GM23338 (cell line): ENCODE measurements at regions not wholly inside any gene's neighbourhood (a gene's known extent, or its start where the extent isn't known, plus 50 kb on each side); places are given as distances from the start of the nearest gene placed in this dataset.

ENCODE experiments used
- ATAC-seq: fragments of 200-7000 bp; cut with Tn5 transposase; 3 replicates; pipeline ENCODE4 v1.9.1; 2020
- DNase-seq: peaks from one replicate; pipeline ENCODE4 v3.0.0-alpha.2; 2015; ENCODE audit warnings: low spot score
- H2AFZ ChIP-seq: fragments of 200-600 bp; sonication (generic); 2 replicates; pipeline ENCODE4 v1.8.0; 2016; ENCODE audit warnings: antibody characterized with exemption, mild to moderate bottlenecking, moderate library complexity
- H3F3A ChIP-seq: fragments of 200-600 bp; sonication (generic); replicated peaks from 2 replicates; pipeline ENCODE4 v1.8.0; 2017; ENCODE audit warnings: antibody characterized with exemption, mixed run types, low read depth
- H3K27ac ChIP-seq: fragments of 200-600 bp; sonication (generic); 2 replicates; pipeline ENCODE4 v1.6.1; 2016; ENCODE audit warnings: low read depth
- H3K27me3 ChIP-seq: fragments of 200-600 bp; sonication (generic); 2 replicates; pipeline ENCODE4 v1.8.0; 2016; ENCODE audit warnings: mild to moderate bottlenecking, mixed run types, moderate library complexity; ENCODE audit not compliant: insufficient read depth
- H3K36me3 ChIP-seq: fragments of 200-600 bp; sonication (generic); 2 replicates; pipeline ENCODE4 v1.8.0; 2016; ENCODE audit warnings: mild to moderate bottlenecking; ENCODE audit not compliant: insufficient read depth
- H3K4me1 ChIP-seq: fragments of 200-600 bp; sonication (generic); 2 replicates; pipeline ENCODE4 v1.8.0; 2016; ENCODE audit warnings: mild to moderate bottlenecking, moderate library complexity; ENCODE audit not compliant: insufficient read depth
- H3K4me2 ChIP-seq: fragments of 200-600 bp; sonication (generic); 2 replicates; pipeline ENCODE4 v1.7.1; 2017; ENCODE audit warnings: mixed run types
- H3K4me3 ChIP-seq: fragments of 200-600 bp; sonication (generic); 2 replicates; pipeline ENCODE4 v1.6.1; 2016; ENCODE audit warnings: mixed run types
- H3K79me2 ChIP-seq: fragments of 200-600 bp; sonication (generic); replicated peaks from 2 replicates; pipeline ENCODE4 v1.8.0; 2017; ENCODE audit warnings: mild to moderate bottlenecking; ENCODE audit not compliant: insufficient read depth
- H3K9me2 ChIP-seq: fragments of 200-600 bp; sonication (generic); 2 replicates; pipeline ENCODE4 v1.8.0; 2017; ENCODE audit not compliant: insufficient read depth
- H4K20me1 ChIP-seq: fragments of 200-600 bp; sonication (generic); replicated peaks from 2 replicates; pipeline ENCODE4 v1.8.0; 2017; ENCODE audit warnings: mild to moderate bottlenecking; ENCODE audit not compliant: insufficient read depth
- H3K27ac Mint-ChIP-seq: 2 replicates; pipeline ENCODE4 v1.8.0; 2020; ENCODE audit warnings: inconsistent platforms, mild to moderate bottlenecking, moderate library complexity, mixed read lengths
- H3K27me3 Mint-ChIP-seq: 3 replicates; pipeline ENCODE4 v1.8.0; 2022; ENCODE audit warnings: low read depth, mild to moderate bottlenecking, moderate library complexity, mixed read lengths, inconsistent platforms; ENCODE audit not compliant: insufficient read depth, poor library complexity
- H3K36me3 Mint-ChIP-seq: 3 replicates; pipeline ENCODE4 v1.8.0; 2021; ENCODE audit warnings: low read depth, mild to moderate bottlenecking, inconsistent platforms, moderate library complexity, mixed read lengths
- H3K4me1 Mint-ChIP-seq: 3 replicates; pipeline ENCODE4 v1.8.0; 2020; ENCODE audit warnings: mild to moderate bottlenecking, inconsistent platforms, mixed read lengths
- H3K4me3 Mint-ChIP-seq: 3 replicates; pipeline ENCODE4 v1.8.0; 2021; ENCODE audit warnings: moderate library complexity, mild to moderate bottlenecking, inconsistent platforms, mixed read lengths
- H3K9me3 Mint-ChIP-seq: 3 replicates; pipeline ENCODE4 v1.8.0; 2020; ENCODE audit warnings: moderate library complexity, mild to moderate bottlenecking, inconsistent platforms, mixed read lengths
- CREB1 ChIP-seq: fragments of 250-450 bp; sonication (Bioruptor Pico); IDR thresholded peaks from 2 replicates; pipeline ENCODE4 v1.5.0; 2020; ENCODE audit warnings: low read depth, mild to moderate bottlenecking, moderate library complexity
- EZH2 ChIP-seq: fragments of 200-600 bp; sonication (generic); IDR thresholded peaks from one replicate; pipeline ENCODE4 v1.8.0; 2017; ENCODE audit warnings: antibody characterized with exemption, mild to moderate bottlenecking, low read depth; ENCODE audit not compliant: unreplicated experiment
- JUNB ChIP-seq: IDR thresholded peaks from one replicate; pipeline ENCODE4 v1.6.1; 2016; ENCODE audit warnings: antibody characterized with exemption; ENCODE audit not compliant: unreplicated experiment
- STAT1 ChIP-seq: IDR thresholded peaks from one replicate; pipeline ENCODE4 v1.6.1; 2016; ENCODE audit warnings: antibody characterized with exemption; ENCODE audit not compliant: unreplicated experiment
- ZNF114 ChIP-seq: fragments of 250-450 bp; sonication (Bioruptor Pico); IDR thresholded peaks from 2 replicates; pipeline ENCODE4 v1.5.0; 2020; ENCODE audit warnings: mild to moderate bottlenecking, moderate library complexity
- ZNF331 ChIP-seq: fragments of 250-450 bp; sonication (Bioruptor Pico); IDR thresholded peaks from 2 replicates; pipeline ENCODE4 v1.5.0; 2020; ENCODE audit warnings: low read depth, mild to moderate bottlenecking, moderate library complexity
- TF ChIP-seq, protein P1 (sequence below), 2 experiments: fragments of 200-600 bp in 1 of 2; sonication (generic) in 1 of 2; conservative IDR thresholded peaks; 2 replicates each; pipeline versions ENCODE4 v1.5.1 to v1.6.1; 2016 to 2017; ENCODE audit warnings: antibody characterized with exemption in 2 of 2, low read depth in 2 of 2, mild to moderate bottlenecking in 2 of 2, moderate library complexity in 1 of 2
- TF ChIP-seq, protein P2 (sequence below): fragments of 250-450 bp; sonication (Bioruptor Pico); IDR thresholded peaks from 2 replicates; pipeline ENCODE4 v1.5.0; 2020; ENCODE audit warnings: mild to moderate bottlenecking, moderate library complexity
- TF ChIP-seq, protein P3 (sequence below): IDR thresholded peaks from one replicate; pipeline ENCODE4 v1.6.1; 2018; ENCODE audit warnings: antibody characterized with exemption; ENCODE audit not compliant: unreplicated experiment

DNA sequence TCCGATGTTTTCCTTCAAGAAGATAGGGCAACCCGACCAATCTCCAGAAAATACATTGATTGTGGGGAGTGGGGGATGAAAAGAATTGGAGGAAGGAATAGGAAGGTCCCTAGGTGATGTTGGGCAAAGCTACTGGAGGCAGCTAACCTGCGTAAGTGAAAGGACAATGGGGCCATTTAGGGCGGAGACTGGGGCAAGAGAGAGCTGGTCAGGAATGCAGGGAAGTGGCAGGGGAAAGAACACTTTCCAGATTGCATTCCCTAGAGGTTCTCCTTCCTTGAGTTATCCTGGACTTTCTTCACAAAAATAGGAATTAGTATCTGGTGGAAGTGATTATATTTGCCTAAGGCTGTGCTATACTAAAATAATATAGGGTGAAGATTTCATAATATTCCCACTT, 151.8 kb upstream of the HMGA2 start:
- Mint-ChIP-seq H3K27me3 (no peaks in the 10 kb centered on the region), H3K4me1 (peaks cover 15% of the 10 kb centered on the region), H3K36me3 (no peaks in the 10 kb centered on the region), H3K4me3 (no peak overlapping the region), H3K9me3 (no peaks in the 10 kb centered on the region), H3K27ac (no peak overlapping the region)
- Histone ChIP-seq H3K4me2 (no peak overlapping the region), H3K4me1 (peaks cover 8% of the 10 kb centered on the region), H3K79me2 (no peaks in the 10 kb centered on the region), H3K4me3 (no peak overlapping the region), H3K36me3 (no peaks in the 10 kb centered on the region), H3K27ac (no peak overlapping the region), H4K20me1 (no peaks in the 10 kb centered on the region), H3K9me2 (no peaks in the 10 kb centered on the region), H3F3A (no peaks in the 10 kb centered on the region), H2AFZ (no peak overlapping the region), H3K27me3 (no peaks in the 10 kb centered on the region)
- DNase-seq (peak; percentile 21), ATAC-seq (no peak)
- TF ChIP-seq STAT1 (no peak), EZH2 (no peak), CREB1 (CRISPR knock-in tag) (no peak), ZNF114 (CRISPR knock-in tag) (no peak), JUNB (no peak), ZNF331 (CRISPR knock-in tag) (no peak)
- TF ChIP-seq, protein P1, sequence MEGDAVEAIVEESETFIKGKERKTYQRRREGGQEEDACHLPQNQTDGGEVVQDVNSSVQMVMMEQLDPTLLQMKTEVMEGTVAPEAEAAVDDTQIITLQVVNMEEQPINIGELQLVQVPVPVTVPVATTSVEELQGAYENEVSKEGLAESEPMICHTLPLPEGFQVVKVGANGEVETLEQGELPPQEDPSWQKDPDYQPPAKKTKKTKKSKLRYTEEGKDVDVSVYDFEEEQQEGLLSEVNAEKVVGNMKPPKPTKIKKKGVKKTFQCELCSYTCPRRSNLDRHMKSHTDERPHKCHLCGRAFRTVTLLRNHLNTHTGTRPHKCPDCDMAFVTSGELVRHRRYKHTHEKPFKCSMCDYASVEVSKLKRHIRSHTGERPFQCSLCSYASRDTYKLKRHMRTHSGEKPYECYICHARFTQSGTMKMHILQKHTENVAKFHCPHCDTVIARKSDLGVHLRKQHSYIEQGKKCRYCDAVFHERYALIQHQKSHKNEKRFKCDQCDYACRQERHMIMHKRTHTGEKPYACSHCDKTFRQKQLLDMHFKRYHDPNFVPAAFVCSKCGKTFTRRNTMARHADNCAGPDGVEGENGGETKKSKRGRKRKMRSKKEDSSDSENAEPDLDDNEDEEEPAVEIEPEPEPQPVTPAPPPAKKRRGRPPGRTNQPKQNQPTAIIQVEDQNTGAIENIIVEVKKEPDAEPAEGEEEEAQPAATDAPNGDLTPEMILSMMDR (conservative IDR thresholded peaks at IDR 0.05; ENCODE audit: low read depth in 2 of 2), result no peak
- TF ChIP-seq, protein P2, sequence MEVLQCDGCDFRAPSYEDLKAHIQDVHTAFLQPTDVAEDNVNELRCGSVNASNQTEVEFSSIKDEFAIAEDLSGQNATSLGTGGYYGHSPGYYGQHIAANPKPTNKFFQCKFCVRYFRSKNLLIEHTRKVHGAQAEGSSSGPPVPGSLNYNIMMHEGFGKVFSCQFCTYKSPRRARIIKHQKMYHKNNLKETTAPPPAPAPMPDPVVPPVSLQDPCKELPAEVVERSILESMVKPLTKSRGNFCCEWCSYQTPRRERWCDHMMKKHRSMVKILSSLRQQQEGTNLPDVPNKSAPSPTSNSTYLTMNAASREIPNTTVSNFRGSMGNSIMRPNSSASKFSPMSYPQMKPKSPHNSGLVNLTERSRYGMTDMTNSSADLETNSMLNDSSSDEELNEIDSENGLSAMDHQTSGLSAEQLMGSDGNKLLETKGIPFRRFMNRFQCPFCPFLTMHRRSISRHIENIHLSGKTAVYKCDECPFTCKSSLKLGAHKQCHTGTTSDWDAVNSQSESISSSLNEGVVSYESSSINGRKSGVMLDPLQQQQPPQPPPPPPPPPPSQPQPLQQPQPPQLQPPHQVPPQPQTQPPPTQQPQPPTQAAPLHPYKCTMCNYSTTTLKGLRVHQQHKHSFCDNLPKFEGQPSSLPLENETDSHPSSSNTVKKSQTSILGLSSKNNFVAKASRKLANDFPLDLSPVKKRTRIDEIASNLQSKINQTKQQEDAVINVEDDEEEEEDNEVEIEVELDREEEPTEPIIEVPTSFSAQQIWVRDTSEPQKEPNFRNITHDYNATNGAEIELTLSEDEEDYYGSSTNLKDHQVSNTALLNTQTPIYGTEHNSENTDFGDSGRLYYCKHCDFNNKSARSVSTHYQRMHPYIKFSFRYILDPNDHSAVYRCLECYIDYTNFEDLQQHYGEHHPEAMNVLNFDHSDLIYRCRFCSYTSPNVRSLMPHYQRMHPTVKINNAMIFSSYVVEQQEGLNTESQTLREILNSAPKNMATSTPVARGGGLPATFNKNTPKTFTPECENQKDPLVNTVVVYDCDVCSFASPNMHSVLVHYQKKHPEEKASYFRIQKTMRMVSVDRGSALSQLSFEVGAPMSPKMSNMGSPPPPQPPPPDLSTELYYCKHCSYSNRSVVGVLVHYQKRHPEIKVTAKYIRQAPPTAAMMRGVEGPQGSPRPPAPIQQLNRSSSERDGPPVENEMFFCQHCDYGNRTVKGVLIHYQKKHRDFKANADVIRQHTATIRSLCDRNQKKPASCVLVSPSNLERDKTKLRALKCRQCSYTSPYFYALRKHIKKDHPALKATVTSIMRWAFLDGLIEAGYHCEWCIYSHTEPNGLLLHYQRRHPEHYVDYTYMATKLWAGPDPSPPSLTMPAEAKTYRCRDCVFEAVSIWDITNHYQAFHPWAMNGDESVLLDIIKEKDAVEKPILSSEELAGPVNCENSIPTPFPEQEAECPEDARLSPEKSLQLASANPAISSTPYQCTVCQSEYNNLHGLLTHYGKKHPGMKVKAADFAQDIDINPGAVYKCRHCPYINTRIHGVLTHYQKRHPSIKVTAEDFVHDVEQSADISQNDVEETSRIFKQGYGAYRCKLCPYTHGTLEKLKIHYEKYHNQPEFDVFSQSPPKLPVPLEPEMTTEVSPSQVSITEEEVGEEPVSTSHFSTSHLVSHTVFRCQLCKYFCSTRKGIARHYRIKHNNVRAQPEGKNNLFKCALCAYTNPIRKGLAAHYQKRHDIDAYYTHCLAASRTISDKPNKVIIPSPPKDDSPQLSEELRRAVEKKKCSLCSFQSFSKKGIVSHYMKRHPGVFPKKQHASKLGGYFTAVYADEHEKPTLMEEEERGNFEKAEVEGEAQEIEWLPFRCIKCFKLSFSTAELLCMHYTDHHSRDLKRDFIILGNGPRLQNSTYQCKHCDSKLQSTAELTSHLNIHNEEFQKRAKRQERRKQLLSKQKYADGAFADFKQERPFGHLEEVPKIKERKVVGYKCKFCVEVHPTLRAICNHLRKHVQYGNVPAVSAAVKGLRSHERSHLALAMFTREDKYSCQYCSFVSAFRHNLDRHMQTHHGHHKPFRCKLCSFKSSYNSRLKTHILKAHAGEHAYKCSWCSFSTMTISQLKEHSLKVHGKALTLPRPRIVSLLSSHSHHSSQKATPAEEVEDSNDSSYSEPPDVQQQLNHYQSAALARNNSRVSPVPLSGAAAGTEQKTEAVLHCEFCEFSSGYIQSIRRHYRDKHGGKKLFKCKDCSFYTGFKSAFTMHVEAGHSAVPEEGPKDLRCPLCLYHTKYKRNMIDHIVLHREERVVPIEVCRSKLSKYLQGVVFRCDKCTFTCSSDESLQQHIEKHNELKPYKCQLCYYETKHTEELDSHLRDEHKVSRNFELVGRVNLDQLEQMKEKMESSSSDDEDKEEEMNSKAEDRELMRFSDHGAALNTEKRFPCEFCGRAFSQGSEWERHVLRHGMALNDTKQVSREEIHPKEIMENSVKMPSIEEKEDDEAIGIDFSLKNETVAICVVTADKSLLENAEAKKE (CRISPR knock-in tag), result no peak
- TF ChIP-seq, protein P3, sequence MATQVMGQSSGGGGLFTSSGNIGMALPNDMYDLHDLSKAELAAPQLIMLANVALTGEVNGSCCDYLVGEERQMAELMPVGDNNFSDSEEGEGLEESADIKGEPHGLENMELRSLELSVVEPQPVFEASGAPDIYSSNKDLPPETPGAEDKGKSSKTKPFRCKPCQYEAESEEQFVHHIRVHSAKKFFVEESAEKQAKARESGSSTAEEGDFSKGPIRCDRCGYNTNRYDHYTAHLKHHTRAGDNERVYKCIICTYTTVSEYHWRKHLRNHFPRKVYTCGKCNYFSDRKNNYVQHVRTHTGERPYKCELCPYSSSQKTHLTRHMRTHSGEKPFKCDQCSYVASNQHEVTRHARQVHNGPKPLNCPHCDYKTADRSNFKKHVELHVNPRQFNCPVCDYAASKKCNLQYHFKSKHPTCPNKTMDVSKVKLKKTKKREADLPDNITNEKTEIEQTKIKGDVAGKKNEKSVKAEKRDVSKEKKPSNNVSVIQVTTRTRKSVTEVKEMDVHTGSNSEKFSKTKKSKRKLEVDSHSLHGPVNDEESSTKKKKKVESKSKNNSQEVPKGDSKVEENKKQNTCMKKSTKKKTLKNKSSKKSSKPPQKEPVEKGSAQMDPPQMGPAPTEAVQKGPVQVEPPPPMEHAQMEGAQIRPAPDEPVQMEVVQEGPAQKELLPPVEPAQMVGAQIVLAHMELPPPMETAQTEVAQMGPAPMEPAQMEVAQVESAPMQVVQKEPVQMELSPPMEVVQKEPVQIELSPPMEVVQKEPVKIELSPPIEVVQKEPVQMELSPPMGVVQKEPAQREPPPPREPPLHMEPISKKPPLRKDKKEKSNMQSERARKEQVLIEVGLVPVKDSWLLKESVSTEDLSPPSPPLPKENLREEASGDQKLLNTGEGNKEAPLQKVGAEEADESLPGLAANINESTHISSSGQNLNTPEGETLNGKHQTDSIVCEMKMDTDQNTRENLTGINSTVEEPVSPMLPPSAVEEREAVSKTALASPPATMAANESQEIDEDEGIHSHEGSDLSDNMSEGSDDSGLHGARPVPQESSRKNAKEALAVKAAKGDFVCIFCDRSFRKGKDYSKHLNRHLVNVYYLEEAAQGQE, result no peak
